GM18861 (cell line): ENCODE measurements at regions not wholly inside any gene's neighbourhood (a gene's known extent, or its start where the extent isn't known, plus 50 kb on each side); places are given as distances from the start of the nearest gene placed in this dataset.
"Not testable (repeated sequence)": the region's sequence is repeated elsewhere in the genome, so short reads cannot be mapped to it uniquely, and the experiment has no call there.

Experiments used
- ATAC-seq: cut with Tn5 transposase; IDR thresholded peaks from one replicate; pipeline ENCODE4 v1.9.1; 2021; ENCODE audit not compliant: unreplicated experiment

GRCh38 chr9:29432191-29432590 is 1858.9 kb upstream of the C9orf72 start:
- ATAC-seq, result no peak

GRCh38 chr9:29432656-29433055 is 1859.4 kb upstream of the C9orf72 start:
- ATAC-seq, result not testable (repeated sequence)

- ATAC-seq, result no peak
Observed at GRCh38 chr9:29435368-29435767, 1862.1 kb upstream of the C9orf72 start.

GRCh38 chr9:29437526-29437925 is 1864.2 kb upstream of the C9orf72 start:
- no peak for ATAC-seq

GRCh38 chr9:29439961-29440360 is 1866.7 kb upstream of the C9orf72 start:
- no peak for ATAC-seq

- ATAC-seq, result no peak
Observed at GRCh38 chr9:29440449-29440848, 1867.2 kb upstream of the C9orf72 start.

- no peak for ATAC-seq
Observed at GRCh38 chr9:29445751-29446150, 1872.5 kb upstream of the C9orf72 start.

GRCh38 chr9:29449306-29449705 is 1876.0 kb upstream of the C9orf72 start:
- no peak for ATAC-seq

- not testable (repeated sequence) for ATAC-seq
Observed at GRCh38 chr9:29450343-29450875, 1877.1 kb upstream of the C9orf72 start.

GRCh38 chr9:29456940-29457339 is 1883.7 kb upstream of the C9orf72 start:
- ATAC-seq, result no peak

GRCh38 chr9:29475471-29475870 is 1902.2 kb upstream of the C9orf72 start:
- no peak for ATAC-seq

GRCh38 chr9:29511680-29512079 is 1938.4 kb upstream of the C9orf72 start:
- no peak for ATAC-seq

- ATAC-seq, result no peak
Observed at GRCh38 chr9:29514336-29514735, 1941.1 kb upstream of the C9orf72 start.

GRCh38 chr9:29514862-29515261 is 1941.6 kb upstream of the C9orf72 start:
- no peak for ATAC-seq

GRCh38 chr9:29548436-29548835 is 1975.2 kb upstream of the C9orf72 start:
- no peak for ATAC-seq

GRCh38 chr9:29555502-29555901 is 1982.2 kb upstream of the C9orf72 start:
- ATAC-seq, result no peak

GRCh38 chr9:29556317-29556716 is 1983.0 kb upstream of the C9orf72 start:
- no peak for ATAC-seq

GRCh38 chr9:29556746-29557145 is 1983.5 kb upstream of the C9orf72 start:
- no peak for ATAC-seq

- ATAC-seq, result no peak
Observed at GRCh38 chr9:29564564-29564963, 1991.3 kb upstream of the C9orf72 start.

- no peak for ATAC-seq
Observed at GRCh38 chr9:29575219-29575618, 2001.9 kb upstream of the C9orf72 start.

GRCh38 chr9:29588361-29588760 is 2015.1 kb upstream of the C9orf72 start:
- no peak for ATAC-seq

- no peak for ATAC-seq
Observed at GRCh38 chr9:29609282-29609681, 2036.0 kb upstream of the C9orf72 start.

- ATAC-seq, result no peak
Observed at GRCh38 chr9:29613773-29614172, 2040.5 kb upstream of the C9orf72 start.

- ATAC-seq, result no peak
Observed at GRCh38 chr9:29616844-29617243, 2043.6 kb upstream of the C9orf72 start.
